B cell (primary cell): ENCODE measurements at regions not wholly inside any gene's neighbourhood (a gene's known extent, or its start where the extent isn't known, plus 50 kb on each side); places are given as distances from the start of the nearest gene placed in this dataset.

ENCODE experiments used
- EZH2 ChIP-seq: IDR thresholded peaks from 2 replicates; pipeline ENCODE4 v1.6.1; 2012; ENCODE audit warnings: borderline replicate concordance, low read depth, mild to moderate bottlenecking, moderate library complexity, low read length; ENCODE audit not compliant: insufficient read depth, poor library complexity, severe bottlenecking
- TF ChIP-seq, protein P1 (sequence below): fragments of 200-600 bp; IDR thresholded peaks from one replicate; pipeline ENCODE4 v1.8.0; 2022; ENCODE audit warnings: antibody characterized with exemption, mild to moderate bottlenecking

DNA sequence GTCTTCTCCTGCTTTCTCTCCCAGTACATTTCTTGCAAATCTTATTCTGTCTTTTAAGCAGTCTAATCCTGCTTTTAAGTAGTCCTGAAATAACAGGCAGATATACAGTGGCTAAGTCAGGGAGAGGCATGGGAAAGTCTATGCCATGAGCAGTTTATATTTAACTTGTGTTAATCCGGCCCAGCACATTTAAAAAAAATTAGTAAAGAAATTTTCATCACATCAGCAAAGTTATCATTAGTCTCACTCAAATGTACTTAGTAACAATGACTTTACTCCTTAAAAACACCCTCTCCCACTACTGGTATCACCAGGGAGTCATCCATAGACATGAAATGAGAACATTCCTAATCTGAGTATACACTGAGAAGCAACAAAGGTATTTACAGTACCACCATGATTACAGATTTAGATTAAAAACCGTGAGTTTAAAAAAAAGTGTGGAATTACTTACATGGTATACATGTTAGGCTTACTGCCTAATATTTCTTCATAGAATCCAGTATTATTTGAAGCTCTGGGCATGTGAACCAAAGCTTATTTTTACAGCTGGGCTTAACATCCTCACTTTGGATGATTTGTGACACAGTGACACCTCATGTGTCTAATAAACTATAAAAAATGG is 75.9 kb upstream of the DAB2 start:
- TF ChIP-seq, protein P1, sequence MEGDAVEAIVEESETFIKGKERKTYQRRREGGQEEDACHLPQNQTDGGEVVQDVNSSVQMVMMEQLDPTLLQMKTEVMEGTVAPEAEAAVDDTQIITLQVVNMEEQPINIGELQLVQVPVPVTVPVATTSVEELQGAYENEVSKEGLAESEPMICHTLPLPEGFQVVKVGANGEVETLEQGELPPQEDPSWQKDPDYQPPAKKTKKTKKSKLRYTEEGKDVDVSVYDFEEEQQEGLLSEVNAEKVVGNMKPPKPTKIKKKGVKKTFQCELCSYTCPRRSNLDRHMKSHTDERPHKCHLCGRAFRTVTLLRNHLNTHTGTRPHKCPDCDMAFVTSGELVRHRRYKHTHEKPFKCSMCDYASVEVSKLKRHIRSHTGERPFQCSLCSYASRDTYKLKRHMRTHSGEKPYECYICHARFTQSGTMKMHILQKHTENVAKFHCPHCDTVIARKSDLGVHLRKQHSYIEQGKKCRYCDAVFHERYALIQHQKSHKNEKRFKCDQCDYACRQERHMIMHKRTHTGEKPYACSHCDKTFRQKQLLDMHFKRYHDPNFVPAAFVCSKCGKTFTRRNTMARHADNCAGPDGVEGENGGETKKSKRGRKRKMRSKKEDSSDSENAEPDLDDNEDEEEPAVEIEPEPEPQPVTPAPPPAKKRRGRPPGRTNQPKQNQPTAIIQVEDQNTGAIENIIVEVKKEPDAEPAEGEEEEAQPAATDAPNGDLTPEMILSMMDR, result no peak
- TF ChIP-seq EZH2, result no peak
